Prostate gland (tissue), 2 donors: ENCODE measurements at regions not wholly inside any gene's neighbourhood (a gene's known extent, or its start where the extent isn't known, plus 50 kb on each side); places are given as distances from the start of the nearest gene placed in this dataset.

ENCODE experiments used
- DNase-seq: peaks from one replicate; pipeline ENCODE4 v3.0.0-alpha.2; 2019; ENCODE audit warnings: low spot score
- H3K27ac ChIP-seq, 2 donors: fragments of 200-600 bp; sonication (generic); 2 replicates each; pipeline ENCODE4 v1.5.1; 2017 to 2019
- H3K27me3 ChIP-seq: fragments of 200-600 bp; sonication (generic); replicated peaks from 2 replicates; pipeline ENCODE4 v1.5.1; 2019; ENCODE audit not compliant: insufficient read depth
- H3K36me3 ChIP-seq, 2 donors: fragments of 200-600 bp; sonication (generic); 1 replicate in 1 of 2; 2 replicates in 1 of 2; pipeline versions ENCODE4 v1.5.1 to v1.8.1; 2017 to 2019
- H3K4me1 ChIP-seq: fragments of 200-600 bp; sonication (generic); replicated peaks from 2 replicates; pipeline ENCODE4 v1.5.1; 2019
- H3K4me3 ChIP-seq, 2 donors: fragments of 200-600 bp; sonication (generic); 2 replicates each; pipeline ENCODE4 v1.5.1; 2017 to 2019
- H3K9me3 ChIP-seq: fragments of 200-600 bp; sonication (generic); 2 replicates; pipeline ENCODE4 v1.5.1; 2017
- CTCF ChIP-seq, 4 experiments: fragments of 200-600 bp in 2 of 4; fragments of 450-650 bp in 2 of 4; sonication (generic) in 2 of 4; IDR thresholded peaks; 1 replicate in 3 of 4; 2 replicates in 1 of 4; pipeline ENCODE4 v1.5.1; 2016 to 2019; ENCODE audit warnings: antibody characterized with exemption in 4 of 4, mild to moderate bottlenecking in 2 of 4, moderate library complexity in 2 of 4
- POLR2A ChIP-seq: fragments of 450-650 bp; IDR thresholded peaks from one replicate; pipeline ENCODE4 v1.6.1; 2016; ENCODE audit warnings: antibody characterized with exemption, mild to moderate bottlenecking
- POLR2AphosphoS5 ChIP-seq: sonication (generic); formaldehyde crosslinking; IDR thresholded peaks from one replicate; pipeline ENCODE4 v1.6.1; 2017; ENCODE audit warnings: antibody characterized with exemption
- WGBS: methylation state at CpG from one replicate; pipeline ENCODE4 v1.1.5; 2018; 5-methylcytosine and 5-hydroxymethylcytosine counted together
- intact Hi-C: fragments of 100-400 bp; cut with DNase I; formaldehyde crosslinking; loops from one replicate; pipeline ENCODE4 v1.14.2; 2022

- DNase-seq: no peak
- Histone ChIP-seq H3K4me1 (no peaks in the 10 kb centered on the region), H3K36me3 (no peaks in the 10 kb centered on the region), H3K27me3 (no peaks in the 10 kb centered on the region), H3K4me3 (no peak overlapping the region), H3K9me3 (no peaks in the 10 kb centered on the region), H3K27ac (no peak overlapping the region)
- intact Hi-C loops: no loop called here
- WGBS: 81% methylated on average over 9 of the region's 17 CpGs
- TF ChIP-seq POLR2A (no peak), CTCF (IDR thresholded peaks at IDR 0.05) (no peak), POLR2AphosphoS5 (no peak)
Measured at GRCh38 chr3:13221491-13222061, 148.3 kb upstream of the IQSEC1 start.

DNA sequence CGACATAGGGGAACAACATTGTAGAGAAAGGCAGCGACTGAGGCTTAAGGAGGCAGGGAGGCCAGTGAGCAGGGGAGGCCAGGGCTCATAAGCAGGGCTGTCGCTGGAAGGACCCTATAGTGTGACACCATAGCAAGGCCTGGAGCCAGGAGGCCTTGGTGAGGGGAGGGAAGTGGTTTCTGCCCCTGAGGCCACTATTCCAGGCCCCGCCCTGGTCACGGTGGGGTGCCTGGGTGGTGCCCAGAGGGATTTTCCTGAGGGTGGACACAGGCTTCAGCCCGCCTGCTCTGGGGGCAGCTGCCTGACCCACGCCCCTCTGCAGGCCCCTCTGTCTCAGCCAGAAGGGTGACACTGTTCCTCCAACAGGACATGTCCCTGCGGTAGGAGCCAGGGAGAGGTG, 147.8 kb upstream of the IQSEC1 start:
- Histone ChIP-seq H3K4me1 (no peaks in the 10 kb centered on the region), H3K36me3 (no peaks in the 10 kb centered on the region), H3K4me3 (no peak overlapping the region), H3K27ac (no peak overlapping the region), H3K27me3 (no peaks in the 10 kb centered on the region), H3K9me3 (no peaks in the 10 kb centered on the region)
- 91% methylated on average over 8 of the region's 8 CpGs for WGBS
- TF ChIP-seq POLR2AphosphoS5 (no peak), POLR2A (no peak), CTCF (IDR thresholded peaks at IDR 0.05) (no peak)
- intact Hi-C loops: no loop called here
- DNase-seq: no peak

- intact Hi-C loops: no loop called here
- 83% methylated on average over 10 of the region's 10 CpGs for WGBS
Measured at GRCh38 chr3:13219902-13220296, 146.7 kb upstream of the IQSEC1 start.

DNA sequence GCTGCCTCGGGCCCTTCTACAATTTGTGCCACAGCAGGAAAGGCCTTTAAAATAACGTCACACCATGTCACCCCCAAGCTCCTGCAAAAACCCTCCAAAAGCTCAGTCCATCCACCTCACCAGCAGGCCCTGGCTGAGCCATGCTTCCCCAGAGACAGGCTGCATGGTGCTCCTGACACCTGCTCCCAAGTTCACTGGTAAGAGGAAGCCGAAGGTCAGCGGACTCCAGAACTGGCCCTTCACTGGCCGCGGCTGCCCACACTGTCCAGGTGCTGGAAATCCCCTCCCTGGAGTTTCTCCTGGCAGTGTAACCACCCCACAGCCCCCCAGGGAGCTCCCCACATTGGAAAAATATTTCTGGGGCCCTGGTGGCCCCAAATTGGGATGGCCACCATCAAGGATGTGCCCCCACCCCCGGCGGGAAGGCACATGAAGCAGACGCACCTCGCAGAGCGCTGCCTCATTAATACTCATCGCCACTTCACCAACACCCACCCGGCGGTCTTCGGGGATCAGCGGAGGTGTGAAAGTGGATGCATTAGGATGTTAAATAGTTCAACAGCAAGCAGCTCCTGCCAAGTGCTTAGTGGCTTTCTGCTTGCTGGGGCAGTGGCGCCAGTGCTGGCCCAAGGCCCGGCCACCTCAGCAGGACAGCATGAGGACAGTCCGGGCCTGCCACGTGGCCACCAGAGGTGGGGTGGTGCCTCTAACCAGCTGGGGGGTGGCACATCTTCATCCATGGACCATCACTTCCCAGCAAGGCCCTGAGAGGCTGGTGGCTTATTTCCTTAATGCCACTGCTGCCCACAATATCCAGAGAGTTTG, 146.1 kb upstream of the IQSEC1 start:
- H3K27ac ChIP-seq: no peak overlapping the region
- no peak overlapping the region for H3K4me3 ChIP-seq
- H3K9me3 ChIP-seq: no peaks in the 10 kb centered on the region
- 82% methylated on average over 20 of the region's 20 CpGs for WGBS
- no peaks in the 10 kb centered on the region for H3K36me3 ChIP-seq
- TF ChIP-seq POLR2A (no peak), POLR2AphosphoS5 (no peak), CTCF (IDR thresholded peaks at IDR 0.05) (no peak)
- intact Hi-C loops: no loop called here
- no peaks in the 10 kb centered on the region for H3K27me3 ChIP-seq
- no peak for DNase-seq
- H3K4me1 ChIP-seq: no peaks in the 10 kb centered on the region

More at GRCh38 chr3:13219902-13220296, 146.7 kb upstream of the IQSEC1 start:
- Histone ChIP-seq H3K9me3 (no peaks in the 10 kb centered on the region), H3K4me1 (no peaks in the 10 kb centered on the region), H3K36me3 (no peaks in the 10 kb centered on the region), H3K27me3 (no peaks in the 10 kb centered on the region), H3K27ac (no peak overlapping the region), H3K4me3 (no peak overlapping the region)
- DNase-seq: no peak
- TF ChIP-seq POLR2A: no peak
- TF ChIP-seq POLR2AphosphoS5: no peak
- no peak for TF ChIP-seq CTCF (IDR thresholded peaks at IDR 0.05)

DNA sequence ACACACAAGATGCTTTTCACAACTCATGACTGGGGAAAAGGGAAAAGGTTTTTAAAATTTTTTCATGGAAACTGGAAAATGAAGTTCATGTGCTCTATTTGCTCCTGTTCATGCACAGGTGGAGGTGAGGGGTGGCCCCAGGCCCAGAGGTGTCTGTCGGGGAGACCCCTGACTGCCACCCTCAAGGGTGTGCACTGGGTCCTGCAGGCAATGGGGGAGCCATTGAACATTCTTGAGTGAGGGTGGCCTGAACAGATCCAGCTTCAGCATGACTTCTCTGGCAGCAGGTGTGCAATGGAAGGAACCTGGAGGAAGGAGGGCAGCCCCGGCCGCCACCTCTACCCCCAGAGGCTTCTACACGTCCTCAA, 145.3 kb upstream of the IQSEC1 start:
- TF ChIP-seq POLR2AphosphoS5: no peak
- no peak for TF ChIP-seq POLR2A
- TF ChIP-seq CTCF (IDR thresholded peaks at IDR 0.05): no peak
- no peak for DNase-seq
- WGBS: 94% methylated on average over 4 of the region's 4 CpGs
- no peaks in the 10 kb centered on the region for H3K36me3 ChIP-seq
- no peak overlapping the region for H3K4me3 ChIP-seq
- no peak overlapping the region for H3K27ac ChIP-seq
- no peaks in the 10 kb centered on the region for H3K9me3 ChIP-seq
- no peaks in the 10 kb centered on the region for H3K4me1 ChIP-seq
- intact Hi-C loops: no loop called here
- no peaks in the 10 kb centered on the region for H3K27me3 ChIP-seq
